GM21381 (cell line): ENCODE measurements at regions not wholly inside any gene's neighbourhood (a gene's known extent, or its start where the extent isn't known, plus 50 kb on each side); places are given as distances from the start of the nearest gene placed in this dataset.
"Not testable (repeated sequence)": the region's sequence is repeated elsewhere in the genome, so short reads cannot be mapped to it uniquely, and the experiment has no call there.

Experiments
- ATAC-seq: cut with Tn5 transposase; IDR thresholded peaks from one replicate; pipeline ENCODE4 v1.9.1; 2021; ENCODE audit warnings: mild to moderate bottlenecking, moderate library complexity; ENCODE audit not compliant: unreplicated experiment

GRCh38 chr9:21688108-21689102 lies 114.0 kb upstream of the MTAP start:
- ATAC-seq: no peak

DNA sequence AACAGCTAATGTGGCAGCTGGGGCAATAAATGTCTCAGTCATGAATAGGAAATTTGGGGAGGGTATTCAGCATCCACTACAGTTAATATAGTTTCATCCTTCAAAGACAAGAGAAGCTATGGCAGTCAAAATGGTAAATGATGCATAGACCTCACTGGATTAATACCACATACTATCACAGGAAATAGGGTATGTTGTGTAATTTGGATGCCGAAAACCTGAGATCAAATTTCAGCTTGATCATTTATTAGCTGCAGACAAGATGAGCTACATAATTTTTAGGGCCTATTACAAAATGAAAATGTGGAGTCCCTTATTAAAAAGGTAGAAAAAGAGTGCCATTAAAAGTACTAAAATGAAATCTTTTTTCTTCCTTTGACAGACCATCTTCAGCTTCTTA lies 112.6 kb upstream of the MTAP start:
- no peak for ATAC-seq

DNA sequence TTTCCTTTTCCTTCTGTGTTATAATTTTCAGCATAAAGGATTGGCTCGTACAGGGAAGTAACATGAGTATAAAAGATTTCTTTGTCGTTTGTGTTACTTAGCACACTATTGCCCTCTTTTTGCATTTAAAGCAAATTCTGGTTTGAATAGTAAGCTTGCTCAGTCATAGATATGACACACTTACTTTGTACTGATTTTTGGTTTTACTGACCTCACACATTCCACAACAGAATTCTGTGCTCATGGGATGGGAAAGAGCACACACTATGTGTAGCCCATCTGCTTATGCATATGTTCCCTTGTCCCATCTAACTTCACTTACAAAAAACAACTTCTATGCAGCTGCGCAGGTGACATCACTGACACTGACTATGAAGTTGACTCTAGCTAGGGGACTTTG lies 111.9 kb upstream of the MTAP start:
- no peak for ATAC-seq

DNA sequence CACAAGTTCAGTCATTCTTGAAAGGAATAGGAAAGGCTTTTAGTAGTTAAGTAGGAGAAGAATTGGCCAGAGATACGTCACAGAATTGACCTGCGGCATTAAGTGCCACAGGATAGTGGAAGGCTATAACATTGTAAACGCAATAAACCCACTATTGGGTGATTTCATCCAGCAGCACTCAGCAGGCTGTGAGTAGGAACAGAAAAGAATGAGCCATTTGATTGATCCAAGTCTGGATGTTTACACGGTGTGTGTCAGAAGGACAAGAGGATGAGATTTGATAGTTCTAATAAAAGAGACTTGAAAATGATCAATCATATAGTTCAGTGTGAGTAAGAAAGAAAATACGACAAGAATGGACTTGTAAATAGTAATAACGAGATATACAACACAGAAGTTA lies 110.0 kb upstream of the MTAP start:
- no peak for ATAC-seq

DNA sequence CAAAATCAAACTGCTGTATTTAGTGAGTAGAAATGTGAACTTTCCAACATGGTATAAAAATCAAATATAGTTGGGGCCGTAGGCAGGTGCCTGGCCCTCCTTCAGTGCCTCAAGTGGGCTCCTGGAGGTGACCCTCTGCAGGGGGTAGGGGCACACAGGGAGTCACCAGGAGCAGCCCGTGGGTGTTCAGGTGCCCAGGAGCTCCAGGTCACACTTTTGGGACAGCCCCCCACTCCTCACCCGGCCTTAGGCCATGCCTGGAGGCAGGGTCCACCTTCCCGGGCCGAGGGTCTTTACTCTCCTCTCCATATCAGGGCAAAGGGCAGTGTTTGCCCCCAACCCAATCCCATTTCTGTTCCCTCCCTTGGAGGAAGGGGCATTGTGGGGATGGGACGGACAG lies 108.0 kb upstream of the MTAP start:
- ATAC-seq: no peak

- no peak for ATAC-seq
Observed at GRCh38 chr9:21695443-21695842, 107.0 kb upstream of the MTAP start.

GRCh38 chr9:21695874-21696341 lies 106.5 kb upstream of the MTAP start:
- no peak for ATAC-seq

DNA sequence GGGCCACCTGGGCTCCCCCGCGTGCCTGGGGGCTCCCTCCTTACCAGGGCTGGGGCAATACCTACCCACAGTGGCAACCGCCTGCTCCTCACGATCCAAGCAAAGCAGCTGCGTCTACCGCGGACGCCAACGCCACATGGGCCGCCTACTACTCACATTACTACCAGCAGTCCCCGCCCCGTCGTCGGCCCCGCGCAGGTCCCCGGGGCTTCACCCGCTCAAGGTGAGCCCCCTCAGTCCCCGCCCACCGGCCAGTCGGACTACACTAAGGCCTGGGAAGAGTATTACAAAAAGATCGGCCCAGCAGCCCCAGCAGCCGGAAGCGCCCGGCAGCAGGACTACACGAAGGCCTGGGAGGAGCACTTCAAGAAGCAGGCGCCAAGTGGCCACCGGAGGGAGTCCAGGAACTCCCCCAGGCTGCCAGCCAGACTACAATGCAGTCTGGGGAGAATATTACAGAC lies 106.0 kb upstream of the MTAP start:
- no peak for ATAC-seq

- no peak for ATAC-seq
Observed at GRCh38 chr9:21708260-21708711, 94.2 kb upstream of the MTAP start.

DNA sequence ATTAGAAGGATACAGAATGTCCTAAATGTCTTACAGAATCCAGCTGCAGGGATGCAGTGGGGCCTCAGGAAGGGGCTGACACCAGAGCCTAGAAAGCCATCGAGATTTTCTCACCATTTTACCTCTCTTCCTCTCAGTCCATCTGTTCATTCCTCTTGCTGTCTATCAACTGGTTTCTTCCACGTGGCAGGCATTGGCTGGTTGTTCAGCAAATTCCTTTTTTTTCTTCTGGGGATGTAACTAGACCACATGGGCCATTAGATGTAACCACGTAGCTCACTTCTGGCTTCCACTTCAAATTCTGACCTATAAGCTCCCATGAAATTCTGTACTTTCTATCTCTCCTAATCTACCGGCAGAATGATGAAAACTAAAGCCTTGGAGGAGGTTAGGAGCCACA lies 93.6 kb upstream of the MTAP start:
- no peak for ATAC-seq

- peak; percentile 72 for ATAC-seq
Observed at GRCh38 chr9:21709464-21710058, 92.9 kb upstream of the MTAP start.

GRCh38 chr9:21710548-21711191 lies 91.8 kb upstream of the MTAP start:
- no peak for ATAC-seq

DNA sequence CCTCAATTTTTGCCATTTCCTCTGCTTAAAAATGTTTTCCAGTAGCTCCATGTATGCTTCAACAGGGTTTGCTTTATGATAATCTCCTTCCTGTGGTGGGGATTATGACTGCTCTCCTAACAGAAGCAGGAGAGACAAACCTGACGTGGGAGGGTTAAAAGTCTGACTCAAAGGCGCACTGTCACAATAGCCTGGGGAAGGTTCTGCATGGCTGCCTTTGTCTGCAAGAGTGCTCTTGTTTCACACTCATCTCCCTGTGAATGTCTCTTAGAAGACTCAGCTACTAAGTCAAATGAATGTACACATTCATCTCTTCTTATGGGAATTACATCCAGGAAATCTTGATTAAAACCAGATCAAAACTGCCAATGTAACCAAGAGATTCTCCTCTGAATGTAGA lies 90.9 kb upstream of the MTAP start:
- no peak for ATAC-seq

DNA sequence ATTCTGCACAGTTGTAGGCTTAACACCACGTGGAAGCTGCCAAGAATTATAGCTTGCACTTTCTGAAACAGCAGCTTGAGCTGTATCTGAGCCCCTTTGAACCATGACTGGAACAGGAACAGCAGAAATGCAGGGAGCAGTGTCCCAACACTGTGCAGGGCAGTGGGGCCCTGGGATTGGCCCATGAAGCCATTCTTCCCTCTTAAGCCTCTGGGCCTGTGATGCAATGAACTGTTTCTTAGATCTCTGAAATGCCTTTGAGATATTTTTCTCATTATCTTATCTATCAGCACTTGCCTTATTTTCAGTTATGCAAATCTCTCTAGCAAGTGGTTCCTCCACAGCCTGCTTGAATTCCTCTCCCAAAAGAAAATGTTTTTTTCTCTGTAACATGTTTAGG lies 87.0 kb upstream of the MTAP start:
- ATAC-seq: no peak

- no peak for ATAC-seq
Observed at GRCh38 chr9:21720758-21721157, 81.7 kb upstream of the MTAP start.

- ATAC-seq: not testable (repeated sequence)
Observed at GRCh38 chr9:21727411-21727810, 75.0 kb upstream of the MTAP start.

- ATAC-seq: no peak
Observed at GRCh38 chr9:21728781-21729180, 73.7 kb upstream of the MTAP start.

GRCh38 chr9:21729648-21730047 lies 72.8 kb upstream of the MTAP start:
- no peak for ATAC-seq

DNA sequence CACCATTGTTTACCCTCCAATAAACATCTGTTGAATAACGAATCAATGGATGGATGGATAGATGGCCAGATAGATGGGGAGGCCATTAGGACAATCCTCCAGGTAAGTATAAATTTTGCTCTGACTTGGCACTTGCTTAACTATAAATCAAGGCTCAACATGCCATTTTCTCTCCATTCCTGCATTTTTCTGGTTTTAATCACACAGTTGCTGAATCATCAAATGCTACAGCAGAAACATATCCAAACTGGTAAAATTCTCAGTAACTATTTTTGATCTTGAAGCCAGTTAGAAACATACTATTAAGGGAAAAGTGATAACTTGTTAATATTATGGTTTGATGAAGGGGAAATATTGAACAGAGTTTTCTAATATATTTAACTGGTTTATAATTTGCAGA lies 71.5 kb upstream of the MTAP start:
- no peak for ATAC-seq

GRCh38 chr9:21741151-21741550 lies 61.3 kb upstream of the MTAP start:
- no peak for ATAC-seq

DNA sequence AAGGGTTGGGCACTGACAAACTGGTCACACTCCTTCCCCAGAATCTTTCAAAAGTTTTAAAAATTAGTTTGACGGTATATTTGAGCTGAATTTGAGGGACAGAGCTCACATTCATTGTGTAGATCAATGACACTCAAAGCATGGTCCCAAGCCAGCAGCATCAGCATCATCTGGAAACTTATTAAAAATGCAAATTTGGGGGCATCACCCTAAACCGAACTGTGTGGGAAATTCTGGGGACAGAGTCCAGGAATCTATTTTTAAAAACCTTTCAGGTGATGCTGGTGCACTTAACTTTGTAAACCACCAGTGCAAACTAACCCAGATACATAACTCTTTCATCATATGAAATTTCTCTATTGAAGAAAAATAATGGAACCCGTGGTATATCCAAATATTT lies 58.1 kb upstream of the MTAP start:
- no peak for ATAC-seq

DNA sequence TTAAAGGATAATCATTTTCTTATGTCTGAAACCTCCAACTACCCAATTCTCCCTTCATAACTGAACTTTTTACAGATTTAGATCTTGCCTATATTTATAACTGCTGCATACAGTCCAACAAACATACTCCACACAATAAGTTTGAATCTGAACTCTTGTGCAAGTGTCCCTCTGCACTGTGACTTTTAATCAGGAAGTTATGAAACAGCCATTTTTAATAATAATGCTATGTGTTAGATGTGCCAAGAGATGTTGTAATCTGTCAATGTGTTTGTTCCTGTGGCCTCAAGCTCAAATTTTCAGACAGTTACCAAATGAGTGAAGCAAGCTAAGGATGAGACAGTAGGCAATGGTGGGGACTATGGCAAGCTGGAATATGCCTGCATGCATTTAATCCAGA lies 57.6 kb upstream of the MTAP start:
- ATAC-seq: no peak
